ENCODE measurements at regions not wholly inside any gene's neighbourhood (a gene's known extent, or its start where the extent isn't known, plus 50 kb on each side); places are given as distances from the start of the nearest gene placed in this dataset.

DNA sequence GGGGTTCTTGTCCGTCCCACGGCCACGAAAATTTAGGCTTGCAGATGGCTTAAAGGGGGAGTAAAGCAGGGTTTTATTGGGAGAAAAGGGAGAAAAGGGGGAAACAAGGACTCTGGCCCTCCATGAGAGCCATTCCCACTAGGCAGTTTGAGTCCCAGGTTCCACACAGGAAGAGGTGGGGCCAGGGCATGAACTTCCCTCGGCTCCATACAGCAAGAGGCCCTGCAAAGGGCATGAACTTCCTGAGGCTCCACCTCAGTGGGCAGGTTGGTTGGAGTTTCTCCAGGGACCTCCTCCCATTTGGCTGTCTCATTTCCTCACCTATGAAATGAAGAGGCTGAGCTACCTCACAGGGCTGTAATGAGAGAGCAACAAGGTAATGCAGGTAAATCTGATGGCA lies 229.7 kb downstream of the MAT2B start:
- TF ChIP-seq, protein P1, sequence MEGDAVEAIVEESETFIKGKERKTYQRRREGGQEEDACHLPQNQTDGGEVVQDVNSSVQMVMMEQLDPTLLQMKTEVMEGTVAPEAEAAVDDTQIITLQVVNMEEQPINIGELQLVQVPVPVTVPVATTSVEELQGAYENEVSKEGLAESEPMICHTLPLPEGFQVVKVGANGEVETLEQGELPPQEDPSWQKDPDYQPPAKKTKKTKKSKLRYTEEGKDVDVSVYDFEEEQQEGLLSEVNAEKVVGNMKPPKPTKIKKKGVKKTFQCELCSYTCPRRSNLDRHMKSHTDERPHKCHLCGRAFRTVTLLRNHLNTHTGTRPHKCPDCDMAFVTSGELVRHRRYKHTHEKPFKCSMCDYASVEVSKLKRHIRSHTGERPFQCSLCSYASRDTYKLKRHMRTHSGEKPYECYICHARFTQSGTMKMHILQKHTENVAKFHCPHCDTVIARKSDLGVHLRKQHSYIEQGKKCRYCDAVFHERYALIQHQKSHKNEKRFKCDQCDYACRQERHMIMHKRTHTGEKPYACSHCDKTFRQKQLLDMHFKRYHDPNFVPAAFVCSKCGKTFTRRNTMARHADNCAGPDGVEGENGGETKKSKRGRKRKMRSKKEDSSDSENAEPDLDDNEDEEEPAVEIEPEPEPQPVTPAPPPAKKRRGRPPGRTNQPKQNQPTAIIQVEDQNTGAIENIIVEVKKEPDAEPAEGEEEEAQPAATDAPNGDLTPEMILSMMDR (IDR thresholded peaks at IDR 0.05), result no peak
- TF ChIP-seq ZFX (IDR thresholded peaks at IDR 0.05; ENCODE audit: borderline replicate concordance), result no peak
